A673 (cell line): ENCODE measurements at regions not wholly inside any gene's neighbourhood (a gene's known extent, or its start where the extent isn't known, plus 50 kb on each side); places are given as distances from the start of the nearest gene placed in this dataset.

Experiments
- BruUV-seq: library from RNA; stranded (reverse); fragments of 400-500 nt; replicated peaks from 2 replicates; lab custom pipeline; 2021; lab: Mats Ljungman, UMichigan
- CTCF ChIA-PET: fragments of 300-600 bp; sonication (Branson Sonifier 250); formaldehyde crosslinking; loops from one replicate; lab custom pipeline; 2022; ENCODE audit warnings: antibody characterized with exemption; lab: Charles Lee
- POLR2A ChIA-PET: fragments of 300-600 bp; sonication (Branson Sonifier 250); formaldehyde crosslinking; loops from one replicate; lab custom pipeline; 2022; ENCODE audit warnings: antibody characterized with exemption; ENCODE audit not compliant: low non-redundant PET; lab: Charles Lee
- DNase-seq: peaks from one replicate; pipeline ENCODE4 v3.0.0-alpha.2; 2015; ENCODE audit warnings: low spot score
- H3K27ac ChIP-seq: fragments of 200-600 bp; sonication (generic); 2 replicates; pipeline ENCODE4 v1.5.1; 2016; ENCODE audit warnings: mixed run types, low read depth, mild to moderate bottlenecking, mixed read lengths, antibody characterized with exemption, low read length; ENCODE audit not compliant: poor library complexity, severe bottlenecking
- H3K27me3 ChIP-seq: fragments of 200-600 bp; sonication (generic); replicated peaks from 2 replicates; pipeline ENCODE4 v1.6.1; 2017; ENCODE audit warnings: mixed run types, low read depth, mild to moderate bottlenecking, mixed read lengths, antibody characterized with exemption, low read length; ENCODE audit not compliant: insufficient read depth, poor library complexity
- H3K36me3 ChIP-seq: fragments of 200-600 bp; sonication (generic); 2 replicates; pipeline ENCODE4 v1.6.1; 2016; ENCODE audit warnings: mixed run types, mild to moderate bottlenecking, mixed read lengths, antibody characterized with exemption, low read length; ENCODE audit not compliant: insufficient read depth, poor library complexity, severe bottlenecking
- H3K4me1 ChIP-seq: fragments of 200-600 bp; sonication (generic); 2 replicates; pipeline ENCODE4 v1.6.1; 2017; ENCODE audit warnings: mixed run types, mild to moderate bottlenecking, mixed read lengths, antibody characterized with exemption, low read length; ENCODE audit not compliant: insufficient read depth, poor library complexity, severe bottlenecking
- H3K4me3 ChIP-seq: fragments of 200-600 bp; sonication (generic); 2 replicates; pipeline ENCODE4 v1.5.1; 2016; ENCODE audit warnings: low read depth, mixed run types, mild to moderate bottlenecking, mixed read lengths, low read length; ENCODE audit not compliant: poor library complexity, severe bottlenecking
- H3K9me3 ChIP-seq: fragments of 200-600 bp; sonication (generic); 2 replicates; pipeline ENCODE4 v1.6.1; 2016; ENCODE audit warnings: mixed run types, low read depth, mild to moderate bottlenecking, mixed read lengths, antibody characterized with exemption, low read length; ENCODE audit not compliant: poor library complexity, severe bottlenecking
- CTCF ChIP-seq: fragments of 300-800, 200-600 bp; sonication (generic); conservative IDR thresholded peaks from 2 replicates; pipeline ENCODE4 v1.5.1; 2017; ENCODE audit warnings: low read depth, mild to moderate bottlenecking, antibody characterized with exemption, low read length, moderate library complexity, mixed read lengths
- EZH2 ChIP-seq: fragments of 200-600 bp; sonication (generic); IDR thresholded peaks from 2 replicates; pipeline ENCODE4 v1.6.1; 2017; ENCODE audit warnings: borderline replicate concordance, low read depth, mild to moderate bottlenecking, mixed read lengths, antibody characterized with exemption, low read length; ENCODE audit not compliant: poor library complexity, severe bottlenecking
- intact Hi-C: fragments of 100-400 bp; cut with micrococcal nuclease; formaldehyde crosslinking; loops from one replicate; pipeline ENCODE4 v1.10.0; 2022; ENCODE audit not compliant: unreplicated experiment

GRCh38 chr3:76576201-76576600, 463.7 kb upstream of the ROBO2 start:
- Histone ChIP-seq H3K4me1 (no peaks in the 10 kb centered on the region), H3K4me3 (no peak overlapping the region), H3K9me3 (no peaks in the 10 kb centered on the region), H3K27me3 (no peaks in the 10 kb centered on the region), H3K27ac (no peak overlapping the region), H3K36me3 (no peaks in the 10 kb centered on the region)
- POLR2A ChIA-PET: no interaction called here
- CTCF ChIA-PET: interaction anchor here (0.7 kb wide), 1 partner anchor 9 kb away, joined by 6 read pairs; no protein-coding TSS in a partner anchor
- no TSS peak for BruUV-seq
- intact Hi-C loops: loop anchor here (5.0 to 10.0 kb wide), 2 partner anchors 209 to 761 kb away; no protein-coding TSS in a partner anchor
- no peak for DNase-seq
- no peak for TF ChIP-seq EZH2
- no peak for TF ChIP-seq CTCF

GRCh38 chr3:76582098-76582497, 457.8 kb upstream of the ROBO2 start:
- no TSS peak for BruUV-seq
- intact Hi-C loops: no loop called here
- no peaks in the 10 kb centered on the region for H3K36me3 ChIP-seq
- H3K4me3 ChIP-seq: no peak overlapping the region
- DNase-seq: no peak
- H3K27me3 ChIP-seq: no peaks in the 10 kb centered on the region
- POLR2A ChIA-PET: no interaction called here
- no peak for TF ChIP-seq CTCF
- TF ChIP-seq EZH2: no peak
- no peaks in the 10 kb centered on the region for H3K4me1 ChIP-seq
- H3K27ac ChIP-seq: no peak overlapping the region
- CTCF ChIA-PET: no interaction called here
- H3K9me3 ChIP-seq: no peaks in the 10 kb centered on the region

DNA sequence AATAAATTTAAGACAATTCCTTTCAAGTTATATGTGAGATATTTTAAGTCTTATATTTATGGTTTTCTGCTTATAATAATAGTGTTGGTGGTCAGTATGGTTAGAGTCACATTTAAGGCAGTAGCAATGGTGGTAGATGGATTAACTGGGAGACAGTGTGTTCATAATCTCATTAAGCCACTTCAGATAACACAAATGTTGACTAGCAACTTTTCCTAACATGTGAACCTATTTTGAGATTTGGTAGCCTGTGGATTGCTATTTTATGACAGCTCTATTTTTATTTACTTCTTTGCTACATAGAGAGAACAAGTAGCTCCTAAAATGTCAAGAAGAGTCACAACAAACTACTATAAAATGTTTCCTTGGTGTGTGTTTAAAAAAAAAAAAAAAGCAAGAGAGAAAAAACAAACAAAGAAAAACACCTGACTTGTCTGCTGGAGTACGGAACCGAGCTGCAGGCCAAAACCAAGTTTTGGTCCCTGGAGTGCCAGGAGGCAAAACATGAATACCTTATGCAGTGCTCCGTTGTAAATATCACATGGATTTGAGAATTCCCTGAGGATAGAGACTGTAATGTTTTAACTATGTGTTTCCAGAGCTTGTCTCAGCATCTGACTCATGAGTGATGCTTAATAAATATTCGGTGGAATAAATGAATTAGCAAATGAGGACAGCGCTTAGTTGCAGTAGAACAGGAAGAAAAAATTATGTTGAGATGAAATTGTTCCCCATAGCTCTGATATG, 457.1 kb upstream of the ROBO2 start:
- no peak for DNase-seq
- Histone ChIP-seq H3K36me3 (no peaks in the 10 kb centered on the region), H3K9me3 (no peaks in the 10 kb centered on the region), H3K27ac (no peak overlapping the region), H3K4me1 (no peaks in the 10 kb centered on the region), H3K27me3 (no peaks in the 10 kb centered on the region), H3K4me3 (no peak overlapping the region)
- intact Hi-C loops: no loop called here
- TF ChIP-seq EZH2 (no peak), CTCF (no peak)
- no TSS peak for BruUV-seq
- ChIA-PET POLR2A (no interaction called here), CTCF (no interaction called here)
